Parathyroid adenoma (tissue), 2 donors: ENCODE measurements at regions not wholly inside any gene's neighbourhood (a gene's known extent, or its start where the extent isn't known, plus 50 kb on each side); places are given as distances from the start of the nearest gene placed in this dataset.

Experiments used
- H2AFZ ChIP-seq: fragments of 300-600 bp; sonication (generic); one replicate; pipeline ENCODE4 v1.7.0; 2017; ENCODE audit warnings: antibody characterized with exemption, mild to moderate bottlenecking
- H3K27ac ChIP-seq: fragments of 300-600 bp; sonication (generic); one replicate; pipeline ENCODE4 v1.7.0; 2017
- H3K27me3 ChIP-seq: fragments of 300-600 bp; sonication (generic); one replicate; pipeline ENCODE4 v1.7.0; 2017; ENCODE audit warnings: low read length; ENCODE audit not compliant: control insufficient read depth, insufficient read depth
- H3K36me3 ChIP-seq: fragments of 300-600 bp; sonication (generic); one replicate; pipeline ENCODE4 v1.7.0; 2017; ENCODE audit warnings: low read length; ENCODE audit not compliant: control insufficient read depth, insufficient read depth
- H3K4me1 ChIP-seq: fragments of 300-600 bp; sonication (generic); one replicate; pipeline ENCODE4 v1.7.0; 2017; ENCODE audit warnings: control low read depth
- H3K4me2 ChIP-seq: fragments of 300-600 bp; sonication (generic); one replicate; pipeline ENCODE4 v1.7.0; 2017; ENCODE audit warnings: low read length
- H3K4me3 ChIP-seq: fragments of 300-600 bp; sonication (generic); one replicate; pipeline ENCODE4 v1.7.0; 2017; ENCODE audit warnings: low read depth, low read length
- H3K79me2 ChIP-seq: fragments of 300-600 bp; sonication (generic); one replicate; pipeline ENCODE4 v1.7.0; 2017; ENCODE audit warnings: control low read depth
- H3K9ac ChIP-seq: fragments of 300-600 bp; sonication (generic); one replicate; pipeline ENCODE4 v1.7.0; 2017; ENCODE audit warnings: mild to moderate bottlenecking
- H3K9me3 ChIP-seq: fragments of 300-600 bp; sonication (generic); one replicate; pipeline ENCODE4 v1.7.0; 2017; ENCODE audit warnings: low read length; ENCODE audit not compliant: control insufficient read depth
- CTCF ChIP-seq: fragments of 300-600 bp; sonication (generic); IDR thresholded peaks from one replicate; pipeline ENCODE4 v1.7.0; 2017; ENCODE audit warnings: antibody characterized with exemption, mild to moderate bottlenecking
- donor health status: primary hyperparathyroidism.

GRCh38 chr10:130647341-130647740, 511.1 kb downstream of the GLRX3 start:
- H3K27me3 ChIP-seq: no peaks in the 10 kb centered on the region
- no peak for TF ChIP-seq CTCF
- H3K36me3 ChIP-seq: no peaks in the 10 kb centered on the region
- no peaks in the 10 kb centered on the region for H3K4me1 ChIP-seq
- no peaks in the 10 kb centered on the region for H3K79me2 ChIP-seq
- H3K9me3 ChIP-seq: no peaks in the 10 kb centered on the region
- no peak overlapping the region for H2AFZ ChIP-seq
- no peak overlapping the region for H3K4me3 ChIP-seq
- no peak overlapping the region for H3K27ac ChIP-seq
- H3K9ac ChIP-seq: no peak overlapping the region
- no peak overlapping the region for H3K4me2 ChIP-seq

GRCh38 chr10:130648807-130649206, 512.6 kb downstream of the GLRX3 start:
- Histone ChIP-seq H3K27me3 (no peaks in the 10 kb centered on the region), H3K79me2 (no peaks in the 10 kb centered on the region), H3K4me1 (no peaks in the 10 kb centered on the region), H3K9ac (no peak overlapping the region), H3K36me3 (no peaks in the 10 kb centered on the region), H3K4me3 (no peak overlapping the region), H2AFZ (no peak overlapping the region), H3K27ac (no peak overlapping the region), H3K9me3 (no peaks in the 10 kb centered on the region), H3K4me2 (no peak overlapping the region)
- no peak for TF ChIP-seq CTCF

- TF ChIP-seq CTCF: no peak
- no peaks in the 10 kb centered on the region for H3K79me2 ChIP-seq
- H3K9ac ChIP-seq: no peak overlapping the region
These were observed 516.4 kb downstream of the GLRX3 start for GRCh38 chr10:130652544-130652943.

GRCh38 chr10:130652964-130653578, 516.9 kb downstream of the GLRX3 start:
- H3K4me3 ChIP-seq: no peak overlapping the region
- H3K27me3 ChIP-seq: no peaks in the 10 kb centered on the region
- no peak overlapping the region for H3K4me2 ChIP-seq
- no peak overlapping the region for H2AFZ ChIP-seq
- H3K9me3 ChIP-seq: no peaks in the 10 kb centered on the region
- H3K4me1 ChIP-seq: no peaks in the 10 kb centered on the region
- H3K79me2 ChIP-seq: no peaks in the 10 kb centered on the region
- no peak overlapping the region for H3K9ac ChIP-seq
- no peaks in the 10 kb centered on the region for H3K36me3 ChIP-seq
- TF ChIP-seq CTCF: no peak
- H3K27ac ChIP-seq: no peak overlapping the region

More at GRCh38 chr10:130652544-130652943, 516.4 kb downstream of the GLRX3 start:
- no peaks in the 10 kb centered on the region for H3K9me3 ChIP-seq
- no peak overlapping the region for H2AFZ ChIP-seq
- no peaks in the 10 kb centered on the region for H3K36me3 ChIP-seq
- no peaks in the 10 kb centered on the region for H3K4me1 ChIP-seq
- no peaks in the 10 kb centered on the region for H3K27me3 ChIP-seq
- H3K27ac ChIP-seq: no peak overlapping the region
- H3K4me2 ChIP-seq: no peak overlapping the region
- H3K4me3 ChIP-seq: no peak overlapping the region

- Histone ChIP-seq H3K27me3 (no peaks in the 10 kb centered on the region), H3K4me1 (no peaks in the 10 kb centered on the region), H3K4me2 (no peak overlapping the region), H3K36me3 (no peaks in the 10 kb centered on the region), H3K79me2 (no peaks in the 10 kb centered on the region), H3K9me3 (no peaks in the 10 kb centered on the region), H3K9ac (no peak overlapping the region), H2AFZ (no peak overlapping the region), H3K27ac (no peak overlapping the region), H3K4me3 (no peak overlapping the region)
- TF ChIP-seq CTCF: no peak
These were observed 518.5 kb downstream of the GLRX3 start for GRCh38 chr10:130654726-130655125.
